HK-2 (cell line): ENCODE measurements at regions not wholly inside any gene's neighbourhood (a gene's known extent, or its start where the extent isn't known, plus 50 kb on each side); places are given as distances from the start of the nearest gene placed in this dataset.
"Not testable (repeated sequence)": the region's sequence is repeated elsewhere in the genome, so short reads cannot be mapped to it uniquely, and the experiment has no call there.

ENCODE experiments used
- DNase-seq: peaks from one replicate; pipeline ENCODE4 v3.0.0-alpha.2; 2018; ENCODE audit not compliant: unreplicated experiment

DNA sequence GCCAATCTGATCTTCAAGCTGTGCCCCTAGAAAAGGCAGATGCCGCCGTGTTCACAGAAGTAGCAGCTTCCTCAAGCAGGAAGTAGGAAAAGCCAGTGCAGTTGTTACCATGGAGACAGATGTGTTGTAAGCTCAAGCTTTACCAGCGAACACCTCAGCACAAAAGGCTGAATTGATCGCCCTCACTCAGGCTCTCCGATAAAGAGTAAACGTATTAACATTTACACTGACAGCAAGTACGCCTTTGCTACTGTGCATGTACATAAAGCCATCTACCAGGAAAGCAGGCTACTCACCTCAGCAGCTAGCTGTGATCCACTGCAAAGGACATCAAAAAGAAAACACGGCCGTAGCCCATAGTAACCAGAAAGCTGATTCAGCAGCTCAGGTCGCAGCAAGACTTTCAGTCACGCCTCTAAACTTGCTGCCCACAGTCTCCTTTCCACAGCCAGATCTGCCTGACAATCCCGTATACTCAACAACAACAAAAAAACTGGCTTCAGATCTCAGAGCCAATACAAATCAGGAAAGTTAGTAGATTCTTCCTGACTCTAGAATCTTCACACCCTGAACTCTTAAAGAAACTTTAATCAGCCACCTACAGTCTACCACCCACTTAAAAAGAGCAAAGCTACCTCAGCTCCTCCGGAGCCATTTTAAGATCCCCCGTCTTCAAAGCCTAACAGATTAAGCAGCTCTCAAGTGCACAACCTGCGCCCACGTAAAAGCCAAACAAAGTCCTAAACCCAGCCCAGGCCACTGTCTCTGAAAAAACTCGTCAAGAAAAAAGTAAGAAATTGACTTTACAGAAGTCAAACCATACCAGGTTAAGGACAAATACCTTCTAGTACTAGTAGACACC, 160.0 kb downstream of the DEFB131A start:
- not testable (repeated sequence) for DNase-seq

DNA sequence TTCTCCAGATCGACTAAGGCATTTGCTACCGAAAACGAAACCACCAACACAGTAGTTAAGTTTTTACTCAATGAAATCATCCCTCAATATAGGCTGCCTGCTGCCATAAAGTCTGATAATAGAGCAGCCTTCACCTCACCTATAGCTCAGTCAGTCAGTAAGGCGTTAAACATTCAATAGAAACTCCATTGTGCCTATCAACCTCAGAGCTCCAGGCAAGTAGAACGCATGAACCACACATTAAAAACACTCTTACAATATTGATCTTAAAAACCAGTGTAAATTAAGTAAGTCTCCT, 160.6 kb downstream of the DEFB131A start:
- not testable (repeated sequence) for DNase-seq

DNA sequence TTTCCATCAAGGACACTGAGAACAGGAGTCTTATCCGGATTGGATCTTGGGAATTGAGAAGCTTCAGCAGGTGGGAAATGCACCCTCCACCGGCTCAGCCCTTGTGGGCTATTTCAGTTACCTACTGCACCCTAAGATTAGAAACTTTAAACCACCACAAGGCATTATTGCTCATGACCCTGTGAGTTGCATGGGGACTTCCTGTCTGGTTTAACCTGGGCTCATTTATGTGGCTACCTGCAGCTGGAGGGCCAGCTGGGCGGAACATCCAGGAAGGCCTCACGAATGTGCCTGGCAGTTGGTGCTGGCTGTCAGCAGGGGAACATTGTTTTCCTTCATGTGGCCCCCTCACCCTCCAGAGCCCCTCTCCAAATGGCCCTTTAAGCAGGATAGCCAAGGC, 164.1 kb downstream of the DEFB131A start:
- DNase-seq = no peak

DNA sequence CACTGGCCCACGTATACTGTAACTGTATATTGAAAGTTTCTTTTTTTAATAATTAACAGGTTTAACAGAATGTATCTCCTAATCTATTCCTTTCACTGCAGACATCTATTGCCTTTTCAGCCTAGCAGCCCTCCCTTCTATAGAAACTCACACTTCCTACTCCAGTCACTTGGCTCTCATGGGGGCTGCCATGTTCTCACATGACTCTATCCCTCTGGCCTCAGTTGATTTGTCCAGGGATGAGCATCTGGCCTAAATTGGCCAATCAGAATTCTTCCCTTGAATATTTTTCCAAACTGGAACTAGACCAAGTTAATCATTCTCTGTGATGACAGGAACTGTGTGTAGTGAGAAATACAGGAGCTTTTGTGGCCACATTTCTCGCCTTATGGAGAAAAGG, 166.1 kb downstream of the DEFB131A start:
- peak; percentile 33 for DNase-seq

DNA sequence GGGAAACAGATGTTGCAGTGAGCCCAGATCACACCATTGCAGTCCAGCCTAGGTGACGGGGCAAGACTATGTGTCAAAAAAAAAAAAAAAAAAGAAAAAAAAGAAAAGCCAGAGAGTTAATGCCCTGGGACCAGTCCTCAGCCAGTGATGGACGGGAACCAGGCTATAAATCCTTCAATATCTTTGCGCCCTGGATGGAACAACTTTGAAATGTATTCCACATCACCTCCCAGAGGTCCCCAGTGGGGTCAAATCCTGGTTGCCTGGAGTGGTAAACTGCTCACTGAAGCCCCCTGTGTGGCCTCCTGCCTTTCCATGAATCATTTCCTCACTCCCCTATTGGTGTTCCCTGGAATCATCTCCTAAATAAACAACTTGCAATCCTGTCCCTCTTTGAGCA, 166.9 kb downstream of the DEFB131A start:
- DNase-seq = no peak

DNA sequence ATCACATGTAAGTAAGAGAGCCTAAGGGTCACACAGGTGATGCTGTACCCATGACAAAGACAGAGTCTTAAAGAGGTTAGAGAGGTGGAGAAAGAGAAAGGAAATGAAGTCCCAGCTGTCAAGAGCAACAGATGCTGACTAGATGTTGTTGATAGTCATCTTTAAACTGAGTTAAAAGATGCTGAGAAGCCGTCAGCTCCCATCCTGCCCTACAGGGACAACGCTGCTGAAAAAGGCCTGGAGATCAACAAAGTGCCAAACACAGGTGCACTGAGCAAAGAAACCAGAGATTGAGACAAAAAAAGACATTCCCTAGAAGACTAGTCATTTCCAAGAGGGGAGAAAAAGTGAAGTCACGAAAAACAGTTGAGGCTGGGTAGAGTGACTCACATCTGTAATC, 145.0 kb upstream of the DRD5 start:
- DNase-seq = not testable (repeated sequence)

DNA sequence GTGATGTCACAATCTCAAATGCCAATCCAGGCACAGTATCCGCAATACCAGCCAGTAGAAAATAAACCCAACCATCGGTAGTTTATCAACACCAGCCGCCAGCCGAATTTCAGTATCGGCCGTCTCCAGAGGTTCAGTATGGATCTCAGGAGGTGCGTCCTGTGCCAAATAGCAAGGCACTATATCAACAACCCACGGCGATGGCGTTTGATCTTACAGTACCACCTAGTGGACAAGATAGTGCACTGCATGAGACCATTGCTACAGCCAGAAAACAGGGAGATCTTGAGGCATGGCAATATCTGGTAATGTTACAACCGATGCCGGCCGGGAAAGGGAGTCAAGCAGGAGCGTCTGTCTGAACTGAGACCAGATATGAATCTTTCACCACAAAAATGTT, 121.8 kb upstream of the DRD5 start:
- DNase-seq = peak; percentile 0

DNA sequence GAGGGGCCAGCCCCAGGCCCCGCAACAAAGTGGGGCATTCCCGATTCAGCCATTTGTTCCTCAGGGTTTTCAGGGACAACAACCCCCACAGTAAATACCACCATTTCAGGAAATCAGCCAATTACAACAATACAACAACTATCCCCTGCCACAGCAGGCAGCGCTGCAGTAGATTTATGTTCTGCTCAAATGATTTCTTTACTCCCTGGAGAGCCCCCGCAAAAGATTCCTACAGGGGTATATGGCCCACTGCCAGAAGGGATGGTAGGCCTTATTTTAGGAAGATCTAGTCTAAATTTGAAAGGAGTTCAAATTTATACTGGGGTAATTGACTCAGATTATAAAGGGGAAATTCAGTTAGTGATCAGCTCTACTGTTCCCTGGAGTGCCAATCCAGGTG, 120.5 kb upstream of the DRD5 start:
- DNase-seq = not testable (repeated sequence)

DNA sequence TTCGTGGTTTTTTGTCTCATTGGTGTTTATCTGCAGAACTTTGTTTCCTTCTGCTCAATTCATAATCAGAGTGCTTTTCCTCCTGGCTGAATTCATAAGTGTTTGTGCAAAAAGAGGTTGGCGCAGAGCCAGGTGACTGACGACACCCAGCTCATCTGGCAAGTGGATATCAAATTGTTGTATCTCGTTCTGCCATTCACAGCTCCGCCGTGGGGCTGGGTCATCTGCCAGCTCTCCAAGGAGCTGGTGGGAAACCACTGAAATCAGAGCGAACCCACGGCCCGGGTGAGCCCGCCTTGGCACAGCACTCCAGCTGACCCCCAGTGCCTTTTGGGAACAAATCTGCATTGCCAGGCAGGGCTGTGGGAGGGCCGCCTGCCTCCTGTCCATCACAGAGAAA, 110.7 kb upstream of the DRD5 start:
- DNase-seq = not testable (repeated sequence)

DNA sequence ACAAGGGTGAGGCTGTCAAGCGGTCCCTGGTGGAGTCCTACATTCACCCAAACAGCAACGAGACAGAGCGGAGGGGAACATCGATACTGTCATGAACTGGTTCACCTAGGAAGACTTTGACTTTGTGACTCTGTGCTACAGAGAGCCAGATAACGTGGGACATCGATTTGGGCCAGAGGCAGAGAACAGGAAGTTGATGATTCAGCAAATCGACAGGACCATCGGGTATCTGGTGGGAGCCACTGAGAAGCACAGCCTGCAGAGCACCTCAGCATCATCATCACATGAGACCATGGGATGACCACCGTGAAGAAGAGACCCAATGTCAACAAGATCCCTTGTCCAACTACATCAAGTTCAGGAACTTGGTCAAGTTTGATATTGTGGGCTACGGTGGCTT, 104.1 kb upstream of the DRD5 start:
- DNase-seq = not testable (repeated sequence)

DNA sequence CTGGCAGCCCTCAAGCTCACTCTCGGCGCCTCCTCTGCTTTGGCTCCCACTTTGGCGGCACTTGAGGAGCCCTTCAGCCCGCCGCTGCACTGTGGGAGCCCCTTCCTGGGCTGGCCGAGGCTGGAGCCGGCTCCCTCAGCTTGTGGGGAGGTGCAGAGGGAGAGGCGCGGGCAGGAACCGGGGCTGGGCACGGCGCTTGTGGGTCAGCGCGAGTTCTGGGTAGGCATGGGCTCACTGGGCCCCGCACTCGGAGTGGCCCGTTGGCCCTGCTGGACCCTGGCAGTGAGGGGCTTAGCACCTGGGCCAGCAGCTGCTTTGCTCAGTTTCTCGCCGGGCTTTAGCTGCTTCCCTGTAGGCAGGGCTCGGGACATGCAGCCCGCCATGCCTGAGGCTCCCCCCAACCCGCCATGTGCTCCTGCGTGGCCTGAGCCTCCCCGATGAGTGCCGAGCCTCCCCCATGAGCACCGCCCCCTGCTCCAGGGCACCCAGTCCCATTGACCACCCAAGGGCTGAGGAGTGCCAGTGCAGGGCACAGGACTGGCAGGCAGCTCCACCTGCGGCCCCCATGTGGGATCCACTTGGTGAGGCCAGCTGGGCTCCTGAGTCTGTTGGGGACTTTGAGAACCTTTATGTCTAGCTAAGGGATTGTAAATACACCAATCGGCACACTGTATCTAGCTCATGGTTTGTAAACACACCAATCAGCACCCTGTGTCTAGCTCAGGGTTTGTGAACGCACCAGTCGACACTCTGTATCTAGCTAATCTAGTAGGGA, 101.5 kb upstream of the DRD5 start:
- no peak for DNase-seq

DNA sequence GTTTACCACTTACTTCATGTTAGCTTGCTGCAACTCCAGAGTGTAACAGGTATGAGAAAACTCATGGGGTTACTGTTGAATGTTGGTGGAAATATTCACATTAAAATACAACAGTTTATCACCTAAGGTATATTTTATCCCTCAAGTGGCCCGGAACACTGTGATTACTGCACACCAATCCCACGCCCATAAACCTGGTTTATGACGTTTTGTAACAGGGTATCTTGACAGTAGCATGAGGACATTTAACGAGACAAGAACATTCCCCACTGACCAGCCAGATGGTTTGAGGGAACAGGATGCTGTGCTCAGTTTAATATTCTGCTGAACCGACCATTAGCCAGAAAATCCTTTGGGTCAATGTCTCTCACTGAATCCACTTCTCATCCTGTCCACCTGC, 98.3 kb upstream of the DRD5 start:
- not testable (repeated sequence) for DNase-seq

DNA sequence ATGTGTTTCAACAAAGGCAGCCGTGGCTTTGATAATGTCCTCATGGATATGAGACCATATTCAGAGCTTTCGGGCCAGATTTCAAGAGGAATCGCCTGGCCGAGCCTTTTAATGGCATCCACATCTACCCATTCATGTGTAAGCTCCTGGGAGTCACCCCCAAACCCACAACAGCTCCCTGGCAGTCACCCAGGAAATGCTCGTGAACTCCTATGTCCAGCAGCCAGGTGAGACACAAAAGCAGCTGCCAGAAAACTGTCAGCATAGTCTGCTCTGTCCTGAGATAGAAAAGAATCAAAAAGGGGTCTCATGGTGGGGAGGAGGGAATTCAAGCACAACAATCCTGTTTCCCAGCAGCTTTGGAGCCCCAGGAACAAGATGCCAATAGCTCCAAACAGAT, 96.4 kb upstream of the DRD5 start:
- not testable (repeated sequence) for DNase-seq

DNA sequence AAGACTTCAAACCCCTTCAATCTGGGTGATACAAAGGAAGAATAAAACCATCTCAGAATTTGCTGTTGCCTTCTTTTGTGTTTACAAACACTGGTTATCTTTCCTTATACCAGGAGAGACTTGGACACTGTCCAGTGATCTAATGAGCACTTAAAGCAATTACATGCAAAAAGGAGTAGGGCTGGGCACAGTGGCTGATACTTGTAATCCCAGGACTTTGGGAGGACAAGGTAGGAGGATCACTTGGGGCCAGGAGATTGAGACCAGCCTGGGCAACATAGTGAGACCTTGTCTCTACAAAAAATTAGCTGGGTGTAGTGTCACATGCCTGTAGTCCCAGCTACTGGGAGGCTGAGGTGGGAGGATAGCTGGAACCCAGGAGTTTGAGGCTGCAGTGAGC, 95.7 kb upstream of the DRD5 start:
- DNase-seq = no peak

DNA sequence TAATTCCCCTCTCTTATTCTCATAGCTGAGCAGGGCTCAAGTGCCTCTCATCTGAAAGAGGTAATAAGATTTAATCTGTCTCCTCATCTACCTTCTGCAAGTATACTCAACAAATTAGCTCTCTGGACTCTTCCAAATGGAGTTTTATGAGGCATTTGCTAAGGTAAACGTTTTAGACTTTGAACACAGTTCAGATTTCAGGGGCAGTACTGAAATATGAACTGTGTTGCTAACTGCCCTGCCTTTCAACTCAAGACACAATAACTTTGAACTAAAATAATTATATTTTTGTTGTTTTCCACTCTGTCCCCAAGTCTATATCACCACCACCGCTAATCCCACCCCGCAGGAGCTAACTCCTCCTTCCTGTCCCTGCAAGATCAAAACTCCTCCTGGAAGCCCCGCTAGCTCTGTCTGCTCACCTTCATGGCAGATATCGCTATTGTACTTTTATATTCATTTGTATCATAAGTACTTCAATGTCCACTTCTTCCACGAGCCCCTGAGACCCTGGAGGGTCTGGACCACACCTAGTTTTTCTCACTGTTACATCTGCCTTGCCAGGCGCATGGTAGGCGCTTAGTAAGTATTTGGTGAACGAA, 90.7 kb upstream of the DRD5 start:
- DNase-seq = not testable (repeated sequence)

DNA sequence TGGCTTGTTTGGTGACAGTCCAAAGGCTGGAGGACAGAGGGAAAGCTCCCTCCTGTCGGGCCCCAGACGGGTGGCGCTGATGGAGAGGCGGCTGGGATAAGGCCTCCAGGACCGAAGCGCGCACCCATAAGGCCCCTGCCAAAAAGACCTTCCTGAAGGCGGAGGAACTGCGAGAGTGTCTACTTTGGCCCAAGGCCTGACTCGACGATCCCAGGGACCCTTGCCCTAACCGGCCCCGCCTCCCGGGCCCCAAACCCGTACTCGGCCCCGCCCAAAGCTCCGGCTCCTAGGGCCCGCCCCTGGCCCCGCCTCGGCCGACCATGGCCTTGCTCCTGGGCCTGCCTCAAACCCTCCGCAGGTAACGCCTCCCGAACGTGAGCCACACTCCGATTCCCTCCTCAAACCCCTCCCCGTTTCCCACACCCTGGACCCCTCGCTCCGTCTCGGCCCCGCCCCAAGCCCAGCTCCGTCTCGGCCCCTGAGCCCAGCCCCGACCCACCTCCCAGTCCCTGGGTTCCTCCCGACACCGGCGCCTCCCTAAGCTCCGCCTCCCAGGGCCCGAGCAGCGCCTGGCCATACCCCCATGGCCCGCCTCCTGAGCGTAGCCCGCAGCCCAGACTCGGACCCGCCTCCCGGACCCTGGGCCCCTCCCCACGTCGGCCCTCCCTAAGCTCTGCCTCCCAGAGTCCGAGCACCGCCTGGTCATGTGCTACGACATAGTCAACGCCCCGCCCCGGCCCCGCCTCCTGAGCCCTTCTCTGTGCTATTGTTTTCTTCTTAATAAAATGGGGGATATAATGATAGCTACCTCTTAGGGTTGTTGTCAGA, 90.0 kb upstream of the DRD5 start:
- peak; percentile 93 for DNase-seq

DNA sequence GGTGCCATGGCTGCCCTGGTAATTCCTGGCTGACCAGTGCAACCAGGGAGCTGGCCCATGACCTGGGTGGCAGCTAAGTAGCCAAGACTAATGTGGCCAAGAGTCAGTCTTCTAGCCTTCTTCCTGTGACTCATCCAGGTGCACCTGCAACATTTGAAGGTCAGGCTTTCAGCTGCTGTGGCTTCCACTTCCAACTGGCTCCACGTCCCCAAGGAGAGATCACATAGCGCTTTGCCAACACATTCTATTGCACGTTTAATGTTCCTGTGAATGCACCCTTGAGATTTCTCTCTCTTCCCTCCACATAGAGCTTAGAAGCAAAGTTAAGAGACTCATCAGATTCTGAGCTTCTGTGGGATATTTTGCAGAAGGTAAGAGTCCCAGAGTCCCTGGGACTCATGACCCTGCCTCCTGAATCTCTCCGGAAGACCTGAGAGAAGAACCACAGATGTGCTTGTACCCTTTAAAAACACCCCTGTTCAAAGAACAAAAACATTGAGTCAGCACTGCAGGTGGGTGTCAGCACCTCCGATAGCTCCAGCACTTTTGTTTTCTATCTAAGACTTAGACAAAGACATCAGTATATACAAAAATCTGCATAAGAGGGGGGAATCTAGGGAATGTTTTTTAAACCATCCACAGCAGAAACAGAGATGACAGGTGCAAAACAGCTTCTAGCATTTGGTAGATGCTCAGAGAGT, 88.5 kb upstream of the DRD5 start:
- not testable (repeated sequence) for DNase-seq

DNA sequence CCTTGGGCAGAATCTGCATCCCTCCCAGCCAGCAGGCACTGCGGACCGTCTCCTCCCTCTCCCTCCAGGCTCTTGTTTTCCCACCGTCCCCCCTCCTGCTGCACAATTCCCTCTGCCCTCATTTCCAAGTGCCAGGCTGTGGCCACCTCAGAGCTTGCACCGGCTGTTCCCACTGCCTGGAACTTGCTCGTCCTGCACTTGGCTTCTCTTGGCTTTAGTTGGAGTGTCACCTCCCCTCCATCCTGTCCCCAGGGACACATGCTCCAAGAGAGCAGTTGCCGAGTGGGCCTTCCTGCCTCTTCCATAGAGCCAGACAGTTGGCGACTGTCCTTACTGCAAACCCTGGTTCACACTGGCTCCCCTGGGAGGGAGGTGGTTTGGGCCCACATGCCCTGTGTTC, 87.0 kb upstream of the DRD5 start:
- DNase-seq = not testable (repeated sequence)

DNA sequence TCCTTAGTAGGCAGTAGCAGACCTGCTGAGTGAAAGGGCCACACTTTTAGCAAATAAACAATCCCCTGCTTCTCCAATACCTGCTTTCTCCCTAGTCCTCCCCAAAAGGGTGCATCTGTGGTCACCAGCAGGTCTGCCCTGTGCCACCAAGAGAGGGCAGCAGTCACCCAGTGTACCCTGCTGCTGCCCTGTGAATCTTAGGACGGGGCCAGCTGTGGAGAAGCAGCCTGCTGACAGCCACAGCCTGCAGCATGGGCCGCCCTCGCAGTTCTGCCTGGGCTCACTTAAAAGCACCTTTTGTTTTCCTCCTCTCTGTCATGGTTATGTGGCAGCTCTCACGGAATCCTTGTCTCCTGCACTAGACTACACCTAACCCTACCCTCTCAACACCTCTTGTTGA, 85.4 kb upstream of the DRD5 start:
- DNase-seq = peak; percentile 21

DNA sequence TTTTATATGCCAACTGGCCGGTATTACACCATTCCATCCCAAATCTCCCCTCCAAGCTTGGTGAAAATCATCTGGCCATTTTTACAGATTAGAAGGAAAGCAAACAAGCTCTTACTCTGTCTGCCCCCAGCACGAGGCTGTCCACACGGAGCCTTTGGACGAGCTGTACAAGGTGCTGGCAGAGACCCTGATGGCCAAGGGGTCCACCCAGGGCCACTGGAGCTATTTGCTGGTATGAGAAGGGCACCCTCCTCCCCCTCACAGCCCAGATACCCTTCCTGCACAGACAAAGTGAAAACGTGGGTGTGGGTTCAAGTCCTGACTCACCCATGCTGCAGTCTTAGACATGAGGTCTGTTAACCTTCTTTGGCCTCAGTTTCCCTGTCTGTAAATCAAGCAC, 84.9 kb upstream of the DRD5 start:
- DNase-seq = not testable (repeated sequence)

DNA sequence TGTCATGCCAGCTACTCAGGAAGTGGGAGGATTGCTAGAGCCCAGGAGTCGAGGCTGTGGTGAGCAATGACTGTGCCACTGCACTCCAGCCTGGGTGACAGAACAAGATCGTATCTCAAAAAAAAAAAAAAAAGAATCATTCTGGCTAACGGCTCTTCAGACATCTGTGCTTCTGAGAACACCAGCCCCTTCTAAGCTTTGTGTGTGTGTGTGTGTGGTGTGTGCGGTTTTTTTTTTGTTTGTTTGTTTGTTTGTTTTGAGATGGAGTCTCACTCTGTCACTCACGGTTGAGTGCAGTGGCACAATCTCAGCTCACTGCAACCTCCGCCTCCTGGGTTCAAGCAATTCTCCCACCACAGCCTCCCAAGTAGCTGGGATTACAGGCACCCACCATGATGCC, 79.4 kb upstream of the DRD5 start:
- not testable (repeated sequence) for DNase-seq
